Muscle layer of duodenum (tissue), 2 donors: ENCODE measurements at regions not wholly inside any gene's neighbourhood (a gene's known extent, or its start where the extent isn't known, plus 50 kb on each side); places are given as distances from the start of the nearest gene placed in this dataset.

Source experiments
- H3K27ac ChIP-seq: one replicate; pipeline ENCODE4 v1.7.0; 2013; ENCODE audit warnings: mild to moderate bottlenecking, low read length
- H3K27me3 ChIP-seq: one replicate; pipeline ENCODE4 v1.7.0; 2013; ENCODE audit warnings: low read depth, mild to moderate bottlenecking, control low read depth, low read length
- H3K36me3 ChIP-seq, 2 donors: one replicate each; pipeline ENCODE4 v1.7.0; 2013; ENCODE audit warnings: low read length in 2 of 2, control low read depth in 1 of 2, mild to moderate bottlenecking in 1 of 2; ENCODE audit not compliant: insufficient read depth in 2 of 2, control insufficient read depth in 1 of 2
- H3K4me1 ChIP-seq, 2 donors: one replicate each; pipeline ENCODE4 v1.7.0; 2013; ENCODE audit warnings: low read length in 2 of 2, mild to moderate bottlenecking in 2 of 2, control low read depth in 1 of 2, moderate library complexity in 1 of 2; ENCODE audit not compliant: insufficient read depth in 2 of 2, control insufficient read depth in 1 of 2
- H3K4me3 ChIP-seq, 2 donors: one replicate each; pipeline ENCODE4 v1.7.0; 2013; ENCODE audit warnings: low read length in 2 of 2, low read depth in 1 of 2, mild to moderate bottlenecking in 1 of 2
- H3K9me3 ChIP-seq, 2 donors: one replicate each; pipeline ENCODE4 v1.7.0; 2013; ENCODE audit warnings: low read length in 2 of 2, control low read depth in 1 of 2, mild to moderate bottlenecking in 1 of 2; ENCODE audit not compliant: control insufficient read depth in 1 of 2
- donor health status: healthy.

- Histone ChIP-seq H3K36me3 (no peaks in the 10 kb centered on the region), H3K4me1 (no peaks in the 10 kb centered on the region), H3K9me3 (no peaks in the 10 kb centered on the region), H3K27me3 (no peaks in the 10 kb centered on the region), H3K27ac (no peak overlapping the region), H3K4me3 (no peak overlapping the region)
These were observed 154.9 kb upstream of the ARHGAP28 start for GRCh38 chr18:6574631-6575030.

DNA sequence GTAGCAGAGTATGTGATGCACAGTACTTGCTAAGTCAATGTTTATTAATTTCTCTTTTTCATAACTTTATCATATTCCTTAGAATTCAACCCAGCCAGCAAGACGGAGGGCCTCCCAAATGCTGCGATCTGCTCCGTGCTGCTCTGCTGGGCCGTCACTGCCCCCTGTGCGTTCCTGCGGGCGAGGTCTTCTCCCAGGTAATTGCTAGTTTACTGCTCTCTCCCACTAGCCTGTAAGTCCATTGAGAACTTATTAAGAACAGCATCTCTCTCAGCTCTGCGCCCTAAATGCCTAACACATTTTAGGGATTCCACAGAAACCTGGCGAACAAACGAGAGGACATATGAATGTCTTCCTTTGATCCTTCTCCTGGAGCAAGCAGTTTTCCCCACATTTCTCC is 153.6 kb upstream of the ARHGAP28 start:
- Histone ChIP-seq H3K27me3 (no peaks in the 10 kb centered on the region), H3K4me3 (no peak overlapping the region), H3K4me1 (no peaks in the 10 kb centered on the region), H3K36me3 (no peaks in the 10 kb centered on the region), H3K27ac (no peak overlapping the region), H3K9me3 (no peaks in the 10 kb centered on the region)

DNA sequence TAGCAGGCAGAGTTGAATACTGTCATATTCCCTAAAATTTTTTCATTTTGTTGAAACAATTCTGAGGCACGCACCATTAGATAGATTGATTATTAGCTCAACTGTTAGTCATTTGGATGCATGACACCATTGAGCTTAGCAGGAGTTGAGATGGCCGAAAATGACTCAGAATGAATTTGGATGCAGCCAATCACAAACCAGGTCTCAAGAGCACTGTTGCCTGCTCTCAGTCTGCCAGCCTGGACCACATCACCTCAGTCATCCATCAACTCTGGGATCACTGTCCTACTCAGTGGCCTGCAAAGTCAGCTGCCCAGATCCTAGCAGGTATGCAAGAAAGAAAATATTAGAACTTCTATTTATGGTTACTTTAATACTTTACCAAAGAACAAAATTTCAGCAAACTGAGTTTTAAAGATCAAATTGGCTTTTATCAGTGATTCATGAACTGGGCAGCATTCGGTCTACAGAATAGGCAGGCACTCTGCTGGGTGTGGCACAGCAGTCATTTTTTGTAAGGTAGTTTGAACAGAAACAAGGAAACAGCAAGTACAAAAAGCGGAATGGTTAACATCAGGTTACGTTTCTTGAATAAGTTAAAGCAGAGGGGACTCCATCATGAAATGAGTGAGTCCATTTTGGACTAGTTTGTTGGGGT is 152.7 kb upstream of the ARHGAP28 start:
- Histone ChIP-seq H3K4me1 (no peaks in the 10 kb centered on the region), H3K4me3 (no peak overlapping the region), H3K36me3 (no peaks in the 10 kb centered on the region), H3K27ac (no peak overlapping the region), H3K9me3 (no peaks in the 10 kb centered on the region), H3K27me3 (no peaks in the 10 kb centered on the region)

DNA sequence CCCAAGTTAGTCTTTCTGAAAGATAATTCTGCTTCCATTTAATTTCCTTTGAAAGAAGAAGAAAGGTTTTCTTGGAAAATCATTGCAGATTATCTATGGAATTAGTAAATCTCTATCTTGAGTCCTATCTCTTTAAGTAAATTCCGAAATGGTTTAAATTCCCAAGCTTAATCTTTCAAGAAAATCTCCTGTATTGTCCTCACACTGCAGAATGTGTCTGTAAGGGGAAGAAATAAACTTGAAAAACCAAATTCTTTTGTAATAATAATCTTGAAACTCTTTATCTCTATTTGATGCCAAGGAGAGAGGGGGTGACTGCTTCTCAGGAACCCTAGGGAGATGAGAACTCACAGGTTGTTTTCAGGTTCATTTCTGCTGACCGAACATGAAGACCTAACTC is 150.8 kb upstream of the ARHGAP28 start:
- H3K4me1 ChIP-seq: no peaks in the 10 kb centered on the region
- H3K27me3 ChIP-seq: no peaks in the 10 kb centered on the region
- H3K4me3 ChIP-seq: no peak overlapping the region
- H3K9me3 ChIP-seq: peaks cover 0 to 2% of the 10 kb centered on the region in 2 donors
- H3K27ac ChIP-seq: no peak overlapping the region
- H3K36me3 ChIP-seq: no peaks in the 10 kb centered on the region

DNA sequence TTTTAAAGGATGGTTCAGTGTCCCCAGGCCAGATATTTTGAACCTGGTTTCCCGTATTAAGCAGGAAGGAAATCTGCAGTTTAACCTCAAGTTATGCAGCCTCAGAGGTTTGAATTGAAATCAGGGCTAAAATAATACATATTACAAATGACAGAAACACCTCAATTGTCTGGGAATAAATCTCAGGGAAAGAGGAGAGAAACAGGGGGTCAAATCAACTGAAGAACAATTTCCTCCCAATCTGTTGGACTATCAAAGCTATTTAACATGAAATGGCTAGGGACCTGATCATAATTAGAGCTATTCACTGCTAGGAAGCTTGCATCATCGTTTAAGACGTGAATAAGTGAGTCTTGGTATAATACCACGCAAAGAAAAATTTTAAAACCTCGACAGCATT is 150.0 kb upstream of the ARHGAP28 start:
- H3K36me3 ChIP-seq: no peaks in the 10 kb centered on the region
- H3K4me3 ChIP-seq: no peak overlapping the region
- H3K27me3 ChIP-seq: no peaks in the 10 kb centered on the region
- no peak overlapping the region for H3K27ac ChIP-seq
- peaks cover 0 to 7% of the 10 kb centered on the region in 2 donors for H3K9me3 ChIP-seq
- H3K4me1 ChIP-seq: no peaks in the 10 kb centered on the region

- no peaks in the 10 kb centered on the region for H3K27me3 ChIP-seq
- no peak overlapping the region for H3K4me3 ChIP-seq
- no peaks in the 10 kb centered on the region for H3K36me3 ChIP-seq
- peaks cover 0 to 7% of the 10 kb centered on the region in 2 donors for H3K9me3 ChIP-seq
- H3K4me1 ChIP-seq: no peaks in the 10 kb centered on the region
- H3K27ac ChIP-seq: no peak overlapping the region
These were observed 149.1 kb upstream of the ARHGAP28 start for GRCh38 chr18:6580401-6580800.

GRCh38 chr18:6589923-6590322 is 139.6 kb upstream of the ARHGAP28 start:
- Histone ChIP-seq H3K9me3 (no peaks in the 10 kb centered on the region), H3K4me3 (no peak overlapping the region), H3K27ac (no peak overlapping the region), H3K27me3 (no peaks in the 10 kb centered on the region), H3K4me1 (no peaks in the 10 kb centered on the region), H3K36me3 (no peaks in the 10 kb centered on the region)

- no peaks in the 10 kb centered on the region for H3K9me3 ChIP-seq
- H3K36me3 ChIP-seq: no peaks in the 10 kb centered on the region
- H3K4me3 ChIP-seq: no peak overlapping the region
- H3K27me3 ChIP-seq: no peaks in the 10 kb centered on the region
- H3K4me1 ChIP-seq: no peaks in the 10 kb centered on the region
- H3K27ac ChIP-seq: no peak overlapping the region
These were observed 139.2 kb upstream of the ARHGAP28 start for GRCh38 chr18:6590326-6590725.

DNA sequence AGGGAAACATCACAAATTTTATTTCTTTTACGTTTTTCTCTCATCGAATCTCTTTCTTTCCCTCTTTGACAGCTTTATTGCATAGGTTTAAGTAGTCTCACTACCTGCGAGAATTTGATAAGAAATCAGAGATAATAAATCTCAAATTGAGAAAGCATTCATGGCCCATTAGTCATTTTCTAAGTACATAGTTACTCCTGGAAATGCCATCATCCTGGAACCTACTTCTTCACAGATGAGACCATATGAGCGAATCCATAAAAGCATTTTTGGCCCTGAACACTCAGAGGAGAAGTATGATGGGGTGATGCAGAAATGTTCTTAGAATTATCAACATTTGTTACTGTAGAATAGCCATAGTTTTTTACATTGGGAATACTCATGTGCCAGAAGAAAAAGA is 138.0 kb upstream of the ARHGAP28 start:
- Histone ChIP-seq H3K4me3 (no peak overlapping the region), H3K27ac (no peak overlapping the region), H3K9me3 (no peaks in the 10 kb centered on the region), H3K27me3 (no peaks in the 10 kb centered on the region), H3K36me3 (no peaks in the 10 kb centered on the region), H3K4me1 (no peaks in the 10 kb centered on the region)

DNA sequence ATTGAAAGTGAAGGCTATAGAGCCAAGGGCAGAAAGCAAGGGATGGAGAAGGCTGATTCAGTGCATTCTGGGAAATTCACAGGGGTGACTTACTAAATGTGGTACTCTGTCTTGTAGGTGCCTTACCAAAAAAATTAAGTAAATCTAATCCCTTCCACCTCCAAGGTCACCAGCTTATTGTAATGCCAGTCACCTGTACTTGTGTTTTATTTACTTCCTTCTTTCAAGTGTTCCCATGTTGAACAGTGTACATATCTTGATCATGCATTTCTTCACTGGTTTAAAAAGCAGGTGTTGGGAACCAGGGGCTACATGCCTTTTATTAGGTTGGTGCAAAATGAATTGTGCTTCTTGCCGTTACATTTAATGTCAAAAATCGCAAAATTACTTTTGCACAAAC is 137.0 kb upstream of the ARHGAP28 start:
- Histone ChIP-seq H3K4me3 (no peak overlapping the region), H3K4me1 (no peaks in the 10 kb centered on the region), H3K36me3 (no peaks in the 10 kb centered on the region), H3K27me3 (no peaks in the 10 kb centered on the region), H3K27ac (no peak overlapping the region), H3K9me3 (no peaks in the 10 kb centered on the region)

DNA sequence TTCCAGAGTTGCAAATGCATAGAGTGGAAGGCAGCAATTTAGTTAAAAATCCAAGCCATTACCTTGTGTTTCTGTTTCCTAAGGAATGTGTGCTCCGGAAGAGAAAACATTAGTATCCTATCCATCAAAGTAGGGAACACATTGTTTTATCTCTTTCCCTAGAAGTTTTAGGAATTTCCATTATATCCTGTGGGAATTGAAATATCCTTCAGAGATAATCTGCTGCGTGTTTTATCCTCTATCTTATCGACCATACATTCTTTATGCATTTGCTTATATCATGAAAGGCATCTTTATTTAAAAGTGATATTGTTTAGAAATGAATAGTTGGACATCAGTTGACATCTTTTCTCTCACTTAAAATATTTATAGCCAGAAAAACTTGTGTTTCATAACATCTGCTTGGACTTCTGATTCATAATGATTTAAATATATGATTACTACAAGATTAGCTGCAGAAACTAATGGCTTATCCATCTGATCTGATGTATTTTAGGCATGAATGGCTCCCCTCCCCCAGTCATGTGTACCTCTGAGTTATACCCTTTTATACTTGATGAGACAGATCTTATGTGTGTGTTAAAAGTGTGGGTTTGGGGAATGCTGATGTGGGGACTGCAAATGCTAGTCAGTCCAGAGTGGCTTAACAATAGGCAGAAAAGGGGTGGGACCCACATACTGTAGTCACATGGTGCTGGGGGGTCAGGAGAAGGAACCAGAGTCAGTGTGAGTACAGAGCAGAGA is 136.2 kb upstream of the ARHGAP28 start:
- Histone ChIP-seq H3K27me3 (no peaks in the 10 kb centered on the region), H3K4me3 (no peak overlapping the region)

DNA sequence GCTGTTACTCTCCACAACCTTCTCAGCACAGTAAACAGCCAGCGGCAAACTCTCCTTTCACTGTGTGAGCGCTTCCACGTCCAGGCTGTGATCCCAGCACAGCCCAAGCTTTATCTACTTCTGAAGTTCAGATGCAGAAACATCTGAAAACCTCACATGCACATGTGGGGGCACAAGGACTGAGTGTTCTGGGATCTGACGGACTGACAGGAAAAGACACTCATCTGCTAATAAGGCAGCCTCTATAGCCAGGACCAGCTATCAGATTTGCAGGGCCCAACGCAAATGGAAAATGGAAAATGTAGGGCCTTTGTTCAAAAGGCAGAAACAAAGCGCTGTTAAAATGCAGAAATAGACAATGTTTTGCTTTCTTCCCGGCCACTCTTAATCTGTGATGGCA is 133.8 kb upstream of the ARHGAP28 start:
- H3K4me1 ChIP-seq: no peaks in the 10 kb centered on the region
- no peak overlapping the region for H3K4me3 ChIP-seq
- H3K27ac ChIP-seq: no peak overlapping the region
- H3K9me3 ChIP-seq: no peaks in the 10 kb centered on the region
- no peaks in the 10 kb centered on the region for H3K27me3 ChIP-seq
- H3K36me3 ChIP-seq: no peaks in the 10 kb centered on the region

More for the DNA sequence above, 136.2 kb upstream of the ARHGAP28 start:
- H3K27ac ChIP-seq: no peak overlapping the region
- no peaks in the 10 kb centered on the region for H3K36me3 ChIP-seq
- no peaks in the 10 kb centered on the region for H3K9me3 ChIP-seq
- no peaks in the 10 kb centered on the region for H3K4me1 ChIP-seq
